Natural killer cell (primary cell): ENCODE measurements at regions not wholly inside any gene's neighbourhood (a gene's known extent, or its start where the extent isn't known, plus 50 kb on each side); places are given as distances from the start of the nearest gene placed in this dataset.

ENCODE experiments used
- ATAC-seq, 3 donors: fragments of 150-1000 bp in 2 of 3; fragments of 200-7000 bp in 1 of 3; cut with Tn5 transposase; 1 replicate in 1 of 3; 2 replicates in 2 of 3; pipeline ENCODE4 v1.10.0; 2021; ENCODE audit warnings: mild to moderate bottlenecking in 2 of 3, moderate library complexity in 2 of 3
- DNase-seq, 2 donors: peaks; one replicate each; pipeline versions ENCODE4 v3.0.0 to v3.0.0-alpha.2; 2013 to 2021; ENCODE audit warnings: mixed read lengths in 1 of 2
- H3K27ac ChIP-seq: one replicate; pipeline ENCODE4 v1.5.1; 2013; ENCODE audit warnings: mild to moderate bottlenecking, low read length
- H3K27me3 ChIP-seq: one replicate; pipeline ENCODE4 v1.6.1; 2013; ENCODE audit warnings: low read length; ENCODE audit not compliant: control insufficient read depth, insufficient read depth
- H3K36me3 ChIP-seq: one replicate; pipeline ENCODE4 v1.6.1; 2013; ENCODE audit warnings: low read length; ENCODE audit not compliant: control insufficient read depth, insufficient read depth
- H3K4me1 ChIP-seq: one replicate; pipeline ENCODE4 v1.6.1; 2013; ENCODE audit warnings: low read length; ENCODE audit not compliant: control insufficient read depth, insufficient read depth
- H3K4me3 ChIP-seq: one replicate; pipeline ENCODE4 v1.5.1; 2013; ENCODE audit warnings: low read length
- H3K9me3 ChIP-seq: one replicate; pipeline ENCODE4 v1.6.1; 2013; ENCODE audit warnings: low read length; ENCODE audit not compliant: control insufficient read depth, insufficient read depth
- H3K27ac Mint-ChIP-seq, 2 donors: one replicate each; pipeline ENCODE4 v1.8.0; 2022; ENCODE audit warnings: mild to moderate bottlenecking in 2 of 2, mixed read lengths in 2 of 2, moderate library complexity in 1 of 2
- H3K27me3 Mint-ChIP-seq, 2 donors: one replicate each; pipeline ENCODE4 v1.8.0; 2022; ENCODE audit warnings: low read depth in 2 of 2, mixed read lengths in 2 of 2
- H3K36me3 Mint-ChIP-seq: one replicate; pipeline ENCODE4 v1.8.0; 2022; ENCODE audit warnings: mixed read lengths
- H3K4me1 Mint-ChIP-seq, 2 donors: one replicate each; pipeline ENCODE4 v1.8.0; 2022; ENCODE audit warnings: mixed read lengths in 2 of 2
- H3K4me3 Mint-ChIP-seq: one replicate; pipeline ENCODE4 v1.8.0; 2022; ENCODE audit warnings: mild to moderate bottlenecking, moderate library complexity, mixed read lengths
- H3K9me3 Mint-ChIP-seq, 2 donors: one replicate each; pipeline ENCODE4 v1.8.0; 2022; ENCODE audit warnings: mixed read lengths in 2 of 2
- CTCF ChIP-seq: fragments of 200-600 bp; IDR thresholded peaks from one replicate; pipeline ENCODE4 v1.8.0; 2022; ENCODE audit warnings: antibody characterized with exemption
- WGBS: methylation state at CpG from one replicate; pipeline ENCODE4 v1.1.7; 2013; ENCODE audit warnings: missing lambda C conversion rate; ENCODE audit not compliant: insufficient coverage; 5-methylcytosine and 5-hydroxymethylcytosine counted together
- intact Hi-C: fragments of 100-400 bp; cut with micrococcal nuclease; formaldehyde crosslinking; loops from one replicate; pipeline ENCODE4 v1.14.2; 2022

GRCh38 chr6:102848796-102849195, 1455.3 kb downstream of the GRIK2 start:
- H3K27me3 Mint-ChIP-seq: no peaks in the 10 kb centered on the region
- H3K4me1 ChIP-seq: no peaks in the 10 kb centered on the region
- no peak for TF ChIP-seq CTCF
- no peaks in the 10 kb centered on the region for H3K27me3 ChIP-seq
- no peak overlapping the region for H3K4me3 ChIP-seq
- H3K4me3 Mint-ChIP-seq: no peak overlapping the region
- intact Hi-C loops: no loop called here
- WGBS: no CpG with 5 or more reads among the region's 1 CpG
- no peaks in the 10 kb centered on the region for H3K36me3 Mint-ChIP-seq
- peaks cover 3 to 11% of the 10 kb centered on the region in 2 donors for H3K9me3 Mint-ChIP-seq
- H3K27ac ChIP-seq: no peak overlapping the region
- ATAC-seq (no peak), DNase-seq (no peak)
- no peaks in the 10 kb centered on the region for H3K36me3 ChIP-seq
- H3K9me3 ChIP-seq: no peaks in the 10 kb centered on the region
- H3K27ac Mint-ChIP-seq: no peak overlapping the region
- no peaks in the 10 kb centered on the region for H3K4me1 Mint-ChIP-seq

- Mint-ChIP-seq H3K4me3 (no peak overlapping the region), H3K4me1 (no peaks in the 10 kb centered on the region), H3K36me3 (no peaks in the 10 kb centered on the region), H3K27ac (no peak overlapping the region), H3K27me3 (no peaks in the 10 kb centered on the region), H3K9me3 (peaks cover 3 to 11% of the 10 kb centered on the region in 2 donors)
- Histone ChIP-seq H3K36me3 (no peaks in the 10 kb centered on the region), H3K27ac (no peak overlapping the region), H3K4me3 (no peak overlapping the region), H3K4me1 (no peaks in the 10 kb centered on the region), H3K9me3 (no peaks in the 10 kb centered on the region), H3K27me3 (no peaks in the 10 kb centered on the region)
- ATAC-seq (no peak), DNase-seq (no peak)
- no peak for TF ChIP-seq CTCF
- 76% methylated on average over 3 of the region's 3 CpGs for WGBS
- intact Hi-C loops: no loop called here
Observed at GRCh38 chr6:102848210-102848609, 1454.7 kb downstream of the GRIK2 start.

GRCh38 chr6:102841060-102841459, 1447.6 kb downstream of the GRIK2 start:
- H3K36me3 ChIP-seq: no peaks in the 10 kb centered on the region
- no peaks in the 10 kb centered on the region for H3K4me1 Mint-ChIP-seq
- no peak overlapping the region for H3K4me3 ChIP-seq
- no peak for TF ChIP-seq CTCF
- H3K9me3 Mint-ChIP-seq: peaks cover 6 to 7% of the 10 kb centered on the region in 2 donors
- ATAC-seq (no peak), DNase-seq (no peak)
- H3K36me3 Mint-ChIP-seq: no peaks in the 10 kb centered on the region
- no peak overlapping the region for H3K4me3 Mint-ChIP-seq
- H3K9me3 ChIP-seq: no peaks in the 10 kb centered on the region
- no peaks in the 10 kb centered on the region for H3K4me1 ChIP-seq
- no peak overlapping the region for H3K27ac Mint-ChIP-seq
- no peak overlapping the region for H3K27ac ChIP-seq
- no peaks in the 10 kb centered on the region for H3K27me3 Mint-ChIP-seq
- 100% methylated on average over 1 of the region's 2 CpGs for WGBS
- intact Hi-C loops: no loop called here
- H3K27me3 ChIP-seq: no peaks in the 10 kb centered on the region

- peaks cover 13 to 16% of the 10 kb centered on the region in 2 donors for H3K9me3 Mint-ChIP-seq
- H3K27ac ChIP-seq: no peak overlapping the region
- no peaks in the 10 kb centered on the region for H3K27me3 Mint-ChIP-seq
- H3K9me3 ChIP-seq: no peaks in the 10 kb centered on the region
- no peak for TF ChIP-seq CTCF
- H3K4me3 ChIP-seq: no peak overlapping the region
- H3K27ac Mint-ChIP-seq: no peak overlapping the region
- no peaks in the 10 kb centered on the region for H3K4me1 Mint-ChIP-seq
- no peaks in the 10 kb centered on the region for H3K36me3 ChIP-seq
- no peak for DNase-seq
- H3K4me3 Mint-ChIP-seq: no peak overlapping the region
- intact Hi-C loops: no loop called here
- ATAC-seq: no peak
- WGBS: no CpG with 5 or more reads among the region's 1 CpG
- no peaks in the 10 kb centered on the region for H3K4me1 ChIP-seq
- no peaks in the 10 kb centered on the region for H3K27me3 ChIP-seq
- H3K36me3 Mint-ChIP-seq: peaks cover 10% of the 10 kb centered on the region
Observed at GRCh38 chr6:102832021-102832420, 1438.5 kb downstream of the GRIK2 start.
